CD8-positive, alpha-beta memory T cell (primary cell): ENCODE measurements at regions not wholly inside any gene's neighbourhood (a gene's known extent, or its start where the extent isn't known, plus 50 kb on each side); places are given as distances from the start of the nearest gene placed in this dataset.
A peak's percentile ranks its signal among the peaks of the same experiment; 100 is the strongest.

Experiments
- CTCF ChIA-PET: fragments of 350-600 bp; sonication (Branson Sonifier 250); formaldehyde crosslinking; loops from one replicate; lab custom pipeline; 2021; ENCODE audit warnings: antibody characterized with exemption; lab: Charles Lee
- POLR2A ChIA-PET: fragments of 350-600 bp; sonication (Branson Sonifier 250); formaldehyde crosslinking; loops from one replicate; lab custom pipeline; 2021; ENCODE audit warnings: antibody characterized with exemption; lab: Charles Lee
- DNase-seq, 5 donors: peaks; one replicate each; pipeline versions ENCODE4 v3.0.0 to v3.0.0-alpha.2; 2020 to 2022; ENCODE audit warnings: mixed read lengths in 1 of 5
- H3K27ac ChIP-seq: one replicate; pipeline ENCODE4 v1.7.0; 2013; ENCODE audit warnings: low read depth, mild to moderate bottlenecking, low read length, moderate library complexity
- H3K27me3 ChIP-seq: 2 replicates; pipeline ENCODE4 v1.7.0; 2013; ENCODE audit warnings: low read length, mild to moderate bottlenecking; ENCODE audit not compliant: insufficient read depth, poor library complexity, severe bottlenecking
- H3K36me3 ChIP-seq: 2 replicates; pipeline ENCODE4 v1.7.0; 2013; ENCODE audit warnings: mild to moderate bottlenecking, low read length, moderate library complexity; ENCODE audit not compliant: insufficient read depth
- H3K4me1 ChIP-seq: 2 replicates; pipeline ENCODE4 v1.7.0; 2013; ENCODE audit warnings: mild to moderate bottlenecking, low read length, moderate library complexity; ENCODE audit not compliant: insufficient read depth
- H3K4me3 ChIP-seq: 2 replicates; pipeline ENCODE4 v1.7.0; 2013; ENCODE audit warnings: mild to moderate bottlenecking, low read length
- H3K9me3 ChIP-seq: 2 replicates; pipeline ENCODE4 v1.7.0; 2013; ENCODE audit warnings: mild to moderate bottlenecking, low read length
- H3K27ac Mint-ChIP-seq, 8 donors: one replicate each; pipeline ENCODE4 v1.8.0; 2020 to 2021; ENCODE audit warnings: mixed read lengths in 8 of 8, mild to moderate bottlenecking in 6 of 8, inconsistent platforms in 3 of 8, moderate library complexity in 3 of 8
- H3K27me3 Mint-ChIP-seq, 2 donors: one replicate each; pipeline ENCODE4 v1.8.0; 2020 to 2021; ENCODE audit warnings: mixed read lengths in 2 of 2, mild to moderate bottlenecking in 1 of 2, moderate library complexity in 1 of 2
- H3K36me3 Mint-ChIP-seq, 3 donors: one replicate each; pipeline ENCODE4 v1.8.0; 2020 to 2021; ENCODE audit warnings: mixed read lengths in 3 of 3, inconsistent platforms in 1 of 3, mild to moderate bottlenecking in 1 of 3
- H3K4me1 Mint-ChIP-seq, 3 donors: one replicate each; pipeline ENCODE4 v1.8.0; 2020 to 2021; ENCODE audit warnings: mixed read lengths in 3 of 3, inconsistent platforms in 1 of 3, mild to moderate bottlenecking in 1 of 3
- H3K4me3 Mint-ChIP-seq, 7 donors: one replicate each; pipeline ENCODE4 v1.8.0; 2020 to 2021; ENCODE audit warnings: mixed read lengths in 7 of 7, mild to moderate bottlenecking in 6 of 7, moderate library complexity in 4 of 7, inconsistent platforms in 2 of 7
- H3K9me3 Mint-ChIP-seq, 5 donors: one replicate each; pipeline ENCODE4 v1.8.0; 2020 to 2022; ENCODE audit warnings: mixed read lengths in 5 of 5, mild to moderate bottlenecking in 3 of 5, moderate library complexity in 2 of 5, inconsistent platforms in 1 of 5

DNA sequence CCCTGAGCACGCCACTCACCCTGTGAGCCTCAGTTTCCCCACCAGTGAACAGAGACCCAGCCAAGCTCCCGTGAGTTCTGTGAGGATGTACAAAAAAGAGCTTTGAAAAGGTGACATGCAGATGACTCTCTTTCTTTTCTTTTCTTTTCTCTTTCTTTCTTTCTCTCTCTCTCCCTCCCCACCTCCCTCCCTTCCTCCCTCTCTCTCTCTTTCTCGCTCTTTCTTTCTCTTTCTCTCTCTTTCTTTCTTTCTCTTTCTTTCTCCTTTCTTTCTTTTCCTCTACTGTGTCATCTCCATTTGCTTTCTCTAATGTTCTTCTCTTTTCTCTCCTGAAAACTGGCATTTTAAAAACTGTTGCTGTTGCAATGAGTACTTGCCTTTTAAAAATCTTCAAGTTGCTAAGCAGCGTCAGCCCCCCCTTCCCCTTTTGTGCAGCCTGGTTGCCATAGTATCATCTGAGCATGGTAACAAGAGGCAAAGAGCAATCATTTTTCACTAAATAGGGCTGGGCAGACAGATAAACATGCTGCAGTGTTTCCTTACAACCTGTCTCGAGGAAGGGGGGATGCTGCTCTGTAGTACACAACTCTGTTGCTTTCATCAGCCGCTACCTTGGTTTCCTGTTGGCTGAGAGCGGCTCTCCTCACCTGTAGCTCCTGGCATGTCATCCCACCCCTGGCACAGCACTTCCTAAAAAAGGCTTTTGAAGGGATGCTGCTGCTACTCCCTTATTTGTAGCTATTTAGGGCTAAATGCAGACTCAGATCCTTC is 108.7 kb upstream of the MBNL2 start:
- H3K27ac ChIP-seq, result no peak overlapping the region
- no peaks in the 10 kb centered on the region for H3K9me3 ChIP-seq
- no peaks in the 10 kb centered on the region for H3K4me1 ChIP-seq
- ChIA-PET CTCF (interaction anchor here (5.1 to 8.3 kb wide), 2 partner anchors 236 to 244 kb away, joined by 55 to 181 read pairs; no protein-coding TSS in a partner anchor), POLR2A (interaction anchor here (0.6 kb wide), 1 partner anchor 251 kb away, joined by 3 read pairs; no protein-coding TSS in a partner anchor)
- no peaks in the 10 kb centered on the region for H3K27me3 ChIP-seq
- Mint-ChIP-seq H3K27me3 (peaks cover 0 to 14% of the 10 kb centered on the region in 2 donors), H3K36me3 (no peaks in the 10 kb centered on the region), H3K4me1 (peaks cover 12 to 17% (median 14%) of the 10 kb centered on the region in 3 donors), H3K9me3 (no peaks in the 10 kb centered on the region), H3K27ac (peak overlapping the region in 2 of 8 donors; percentile 2 to 69), H3K4me3 (no peak overlapping the region)
- H3K4me3 ChIP-seq, result no peak overlapping the region
- no peaks in the 10 kb centered on the region for H3K36me3 ChIP-seq
- DNase-seq, result peak in 1 of 5 donors; percentile 17

DNA sequence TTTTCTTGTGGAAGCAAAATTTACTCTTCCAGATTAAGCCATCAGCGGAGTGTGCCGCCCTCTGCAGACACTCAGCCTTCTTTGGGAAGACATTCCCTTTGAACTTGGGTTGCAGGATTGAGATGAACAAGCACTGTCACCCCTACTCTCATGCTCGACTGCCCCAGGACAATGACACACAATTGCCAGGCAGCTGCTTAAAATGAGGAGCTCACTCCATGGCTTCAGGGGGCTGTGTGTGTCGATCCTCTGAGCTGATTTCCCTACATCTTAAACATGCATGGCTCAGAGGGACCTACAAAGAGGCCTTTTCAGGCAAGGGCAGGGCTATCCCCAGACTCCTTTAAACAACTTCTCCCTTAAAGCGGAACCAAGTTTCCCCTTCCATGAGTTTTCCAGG is 107.5 kb upstream of the MBNL2 start:
- no peaks in the 10 kb centered on the region for H3K36me3 ChIP-seq
- H3K36me3 Mint-ChIP-seq, result peaks cover 0 to 2% (median 0%) of the 10 kb centered on the region in 3 donors
- no peak for DNase-seq
- H3K27ac Mint-ChIP-seq, result no peak overlapping the region
- peaks cover 9 to 15% (median 12%) of the 10 kb centered on the region in 3 donors for H3K4me1 Mint-ChIP-seq
- H3K9me3 Mint-ChIP-seq, result no peaks in the 10 kb centered on the region
- no peak overlapping the region for H3K4me3 Mint-ChIP-seq
- H3K27ac ChIP-seq, result no peak overlapping the region
- no peaks in the 10 kb centered on the region for H3K9me3 ChIP-seq
- ChIA-PET POLR2A (no interaction called here), CTCF (interaction anchor here (8.3 kb wide), 1 partner anchor 243 kb away, joined by 181 read pairs; no protein-coding TSS in a partner anchor)
- H3K4me3 ChIP-seq, result no peak overlapping the region
- peaks cover 4% of the 10 kb centered on the region for H3K27me3 ChIP-seq
- no peaks in the 10 kb centered on the region for H3K4me1 ChIP-seq
- H3K27me3 Mint-ChIP-seq, result peaks cover 1 to 8% of the 10 kb centered on the region in 2 donors

DNA sequence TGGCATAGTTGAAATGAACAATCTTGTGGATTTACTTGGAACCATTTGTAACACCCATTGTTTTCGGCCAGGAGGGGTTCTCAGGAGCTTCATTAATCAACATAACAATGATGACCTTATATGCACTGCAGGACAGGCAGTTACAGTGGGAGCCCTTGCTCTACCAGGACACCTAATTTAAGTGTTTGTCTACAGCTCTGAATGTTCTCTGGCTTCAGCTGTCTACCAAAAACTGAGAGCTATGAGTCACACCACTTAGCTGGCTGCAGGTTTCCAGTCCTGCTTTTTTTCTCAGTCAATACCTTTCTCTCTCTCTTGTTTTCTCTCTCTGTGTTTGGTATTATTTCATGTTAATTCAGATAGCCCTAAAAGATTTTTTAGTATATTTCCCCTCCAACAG is 105.4 kb upstream of the MBNL2 start:
- H3K4me1 Mint-ChIP-seq, result peaks cover 3 to 7% (median 7%) of the 10 kb centered on the region in 3 donors
- H3K9me3 Mint-ChIP-seq, result no peaks in the 10 kb centered on the region
- POLR2A ChIA-PET, result no interaction called here

DNA sequence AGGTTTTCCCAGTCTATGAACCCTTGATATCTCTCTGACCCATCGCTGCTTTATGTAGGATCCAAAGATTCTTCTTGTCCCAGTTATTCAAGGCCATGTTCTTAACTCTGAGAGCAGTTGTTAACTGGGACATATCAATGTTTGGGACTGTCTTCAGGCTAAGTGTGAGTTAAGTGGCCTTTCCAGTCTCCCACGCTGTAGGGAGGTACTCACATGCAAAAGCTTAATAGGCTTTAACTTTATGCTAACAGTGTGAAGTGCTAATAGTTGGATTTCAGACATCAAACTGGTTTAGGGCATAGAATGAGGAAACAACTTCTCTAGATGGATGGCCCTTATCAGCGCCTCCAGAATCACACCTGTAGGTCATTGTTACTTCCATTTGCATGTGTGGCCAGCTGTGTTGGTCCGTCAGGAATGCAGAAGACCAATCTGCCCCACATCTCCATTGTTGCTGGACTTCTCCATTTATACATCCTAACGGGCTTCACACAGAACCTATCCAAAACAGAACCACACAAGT is 104.7 kb upstream of the MBNL2 start:
- no peak overlapping the region for H3K27ac Mint-ChIP-seq
- DNase-seq, result no peak
- no peaks in the 10 kb centered on the region for H3K9me3 Mint-ChIP-seq
- H3K4me3 ChIP-seq, result no peak overlapping the region
- H3K36me3 ChIP-seq, result no peaks in the 10 kb centered on the region
- H3K4me3 Mint-ChIP-seq, result no peak overlapping the region
- ChIA-PET POLR2A (no interaction called here), CTCF (no interaction called here)
- no peak overlapping the region for H3K27ac ChIP-seq
- peaks cover 3 to 7% (median 7%) of the 10 kb centered on the region in 3 donors for H3K4me1 Mint-ChIP-seq
- peaks cover 0 to 2% (median 0%) of the 10 kb centered on the region in 3 donors for H3K36me3 Mint-ChIP-seq
- H3K27me3 Mint-ChIP-seq, result peaks cover 5 to 16% of the 10 kb centered on the region in 2 donors
- H3K4me1 ChIP-seq, result no peaks in the 10 kb centered on the region
- H3K9me3 ChIP-seq, result no peaks in the 10 kb centered on the region
- H3K27me3 ChIP-seq, result peaks cover 4% of the 10 kb centered on the region

More for the DNA sequence above, 105.4 kb upstream of the MBNL2 start:
- peaks cover 0 to 2% (median 0%) of the 10 kb centered on the region in 3 donors for H3K36me3 Mint-ChIP-seq
- Histone ChIP-seq H3K27ac (no peak overlapping the region), H3K9me3 (no peaks in the 10 kb centered on the region), H3K36me3 (no peaks in the 10 kb centered on the region), H3K4me1 (no peaks in the 10 kb centered on the region), H3K4me3 (no peak overlapping the region), H3K27me3 (peaks cover 4% of the 10 kb centered on the region)
- no peak for DNase-seq
- CTCF ChIA-PET, result interaction anchor here (1.0 kb wide), 2 partner anchors 10 to 243 kb away, joined by 3 to 4 read pairs; no protein-coding TSS in a partner anchor
- no peak overlapping the region for H3K4me3 Mint-ChIP-seq
- no peak overlapping the region for H3K27ac Mint-ChIP-seq
- H3K27me3 Mint-ChIP-seq, result peaks cover 5 to 15% of the 10 kb centered on the region in 2 donors

DNA sequence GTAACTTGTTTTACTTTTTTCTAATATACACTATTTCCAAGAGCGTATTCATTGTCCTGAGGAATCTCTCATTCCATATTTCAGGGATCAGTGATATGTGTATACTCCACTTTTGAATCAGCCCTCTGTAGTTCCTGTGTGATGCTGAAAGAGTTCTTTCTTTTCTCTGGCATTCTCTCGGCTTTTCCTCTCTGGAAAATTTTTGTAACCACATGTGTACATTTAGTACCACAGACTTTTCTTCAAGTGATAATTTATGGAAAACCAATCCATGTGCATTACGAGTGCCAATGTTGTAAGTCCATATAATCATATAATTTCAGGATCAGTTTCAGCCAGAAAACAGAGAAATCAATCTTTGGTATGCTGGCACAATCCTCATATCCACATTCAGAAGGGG is 102.2 kb upstream of the MBNL2 start:
- H3K9me3 ChIP-seq, result no peaks in the 10 kb centered on the region
- H3K27ac ChIP-seq, result no peak overlapping the region
- no peak for DNase-seq
- H3K4me1 ChIP-seq, result no peaks in the 10 kb centered on the region
- ChIA-PET POLR2A (no interaction called here), CTCF (interaction anchor here (2.2 kb wide), 1 partner anchor 11 kb away, joined by 10 read pairs; no protein-coding TSS in a partner anchor)
- no peaks in the 10 kb centered on the region for H3K36me3 ChIP-seq
- Mint-ChIP-seq H3K27ac (no peak overlapping the region), H3K4me3 (no peak overlapping the region), H3K9me3 (no peaks in the 10 kb centered on the region), H3K4me1 (no peaks in the 10 kb centered on the region), H3K36me3 (peaks cover 0 to 2% (median 0%) of the 10 kb centered on the region in 3 donors), H3K27me3 (peaks cover 14 to 38% of the 10 kb centered on the region in 2 donors)
- H3K4me3 ChIP-seq, result no peak overlapping the region
- peaks cover 4% of the 10 kb centered on the region for H3K27me3 ChIP-seq

DNA sequence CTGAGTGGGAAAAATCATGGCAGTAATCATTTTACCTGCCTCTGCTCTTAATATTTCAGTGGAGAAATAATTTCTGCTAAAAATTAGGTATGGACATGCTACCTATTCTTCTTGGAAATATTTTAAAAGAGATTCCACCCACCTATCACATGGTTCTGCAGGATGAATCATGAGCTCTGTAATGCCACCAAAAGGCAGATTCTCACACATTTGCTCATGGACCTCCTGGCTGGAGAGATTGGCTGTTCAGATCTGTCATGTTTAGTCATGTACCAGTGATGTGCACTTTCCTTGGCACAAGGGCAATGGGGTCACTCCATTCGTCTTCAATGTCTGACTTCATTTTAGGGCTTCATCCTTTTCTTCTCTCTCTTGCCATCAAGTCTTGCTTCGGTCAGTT is 101.8 kb upstream of the MBNL2 start:
- no peak for DNase-seq
- peaks cover 4% of the 10 kb centered on the region for H3K27me3 ChIP-seq
- no peak overlapping the region for H3K27ac ChIP-seq
- no peaks in the 10 kb centered on the region for H3K4me1 ChIP-seq
- Mint-ChIP-seq H3K27ac (no peak overlapping the region), H3K27me3 (peaks cover 18 to 40% of the 10 kb centered on the region in 2 donors), H3K9me3 (no peaks in the 10 kb centered on the region), H3K36me3 (peaks cover 0 to 2% (median 0%) of the 10 kb centered on the region in 3 donors), H3K4me1 (peaks cover 0 to under 1% (median under 1%) of the 10 kb centered on the region in 3 donors), H3K4me3 (no peak overlapping the region)
- ChIA-PET POLR2A (no interaction called here), CTCF (interaction anchor here (2.2 kb wide), 1 partner anchor 11 kb away, joined by 10 read pairs; no protein-coding TSS in a partner anchor)
- H3K36me3 ChIP-seq, result no peaks in the 10 kb centered on the region
- no peak overlapping the region for H3K4me3 ChIP-seq
- no peaks in the 10 kb centered on the region for H3K9me3 ChIP-seq

DNA sequence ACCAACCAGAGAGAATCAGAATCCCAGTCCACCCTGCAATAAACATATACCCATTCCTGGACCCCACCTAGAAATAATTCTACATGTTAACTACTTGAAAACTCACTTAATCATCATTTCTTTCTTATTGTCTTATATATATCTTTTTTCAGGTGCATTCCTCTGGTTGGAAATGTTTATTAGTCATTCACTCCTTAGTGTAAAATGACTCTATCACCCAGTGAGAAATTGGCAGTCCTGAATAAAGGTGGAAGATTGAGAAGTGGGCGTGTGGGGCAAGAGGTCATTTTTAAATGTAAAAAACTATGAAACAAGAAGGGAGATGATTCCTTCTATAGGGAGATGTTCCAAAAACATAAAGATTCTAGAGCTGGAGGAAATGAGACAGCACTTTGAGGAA is 101.2 kb upstream of the MBNL2 start:
- no peak overlapping the region for H3K4me3 Mint-ChIP-seq
- H3K27ac Mint-ChIP-seq, result no peak overlapping the region
- peaks cover 0 to 2% (median 0%) of the 10 kb centered on the region in 3 donors for H3K36me3 Mint-ChIP-seq
- Histone ChIP-seq H3K4me3 (no peak overlapping the region), H3K36me3 (no peaks in the 10 kb centered on the region), H3K27ac (no peak overlapping the region), H3K9me3 (no peaks in the 10 kb centered on the region), H3K27me3 (peaks cover 4% of the 10 kb centered on the region), H3K4me1 (no peaks in the 10 kb centered on the region)
- peaks cover 0 to 5% (median 4%) of the 10 kb centered on the region in 3 donors for H3K4me1 Mint-ChIP-seq
- ChIA-PET POLR2A (no interaction called here), CTCF (interaction anchor here (2.2 kb wide), 1 partner anchor 12 kb away, joined by 10 read pairs; no protein-coding TSS in a partner anchor)
- H3K27me3 Mint-ChIP-seq, result peaks cover 22 to 47% of the 10 kb centered on the region in 2 donors
- H3K9me3 Mint-ChIP-seq, result no peaks in the 10 kb centered on the region
- DNase-seq, result no peak

DNA sequence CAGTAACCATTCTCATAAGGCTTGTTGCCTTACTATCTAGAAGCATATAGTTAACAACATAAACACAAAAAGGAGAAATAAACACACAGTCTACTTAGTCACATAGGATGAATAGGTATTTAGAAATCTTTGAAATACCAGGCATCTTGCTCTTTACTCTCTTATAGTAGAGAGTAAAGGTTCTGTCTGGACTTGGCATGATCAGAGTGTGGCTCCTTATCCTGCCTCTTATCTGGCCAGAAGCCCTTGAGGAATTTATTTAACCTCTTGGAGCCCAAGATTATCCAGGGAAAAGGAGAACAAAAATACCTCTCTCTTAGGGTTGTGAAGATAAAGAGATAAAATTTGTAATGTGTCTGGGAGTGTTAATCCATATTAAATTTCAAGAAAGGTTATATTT is 100.2 kb upstream of the MBNL2 start:
- no peak for DNase-seq
- Mint-ChIP-seq H3K4me3 (no peak overlapping the region), H3K27me3 (peaks cover 25 to 48% of the 10 kb centered on the region in 2 donors), H3K27ac (peak overlapping the region in 1 of 8 donors; percentile 31), H3K4me1 (peaks cover 0 to 5% (median 4%) of the 10 kb centered on the region in 3 donors), H3K36me3 (peaks cover 0 to 2% (median 0%) of the 10 kb centered on the region in 3 donors), H3K9me3 (no peaks in the 10 kb centered on the region)
- POLR2A ChIA-PET, result no interaction called here
- H3K36me3 ChIP-seq, result no peaks in the 10 kb centered on the region
- H3K4me1 ChIP-seq, result no peaks in the 10 kb centered on the region
- no peaks in the 10 kb centered on the region for H3K9me3 ChIP-seq
- H3K4me3 ChIP-seq, result no peak overlapping the region
- H3K27ac ChIP-seq, result no peak overlapping the region
- H3K27me3 ChIP-seq, result peaks cover 4% of the 10 kb centered on the region
- CTCF ChIA-PET, result no interaction called here
